ENCODE measurements at regions not wholly inside any gene's neighbourhood (a gene's known extent, or its start where the extent isn't known, plus 50 kb on each side); places are given as distances from the start of the nearest gene placed in this dataset.

DNA sequence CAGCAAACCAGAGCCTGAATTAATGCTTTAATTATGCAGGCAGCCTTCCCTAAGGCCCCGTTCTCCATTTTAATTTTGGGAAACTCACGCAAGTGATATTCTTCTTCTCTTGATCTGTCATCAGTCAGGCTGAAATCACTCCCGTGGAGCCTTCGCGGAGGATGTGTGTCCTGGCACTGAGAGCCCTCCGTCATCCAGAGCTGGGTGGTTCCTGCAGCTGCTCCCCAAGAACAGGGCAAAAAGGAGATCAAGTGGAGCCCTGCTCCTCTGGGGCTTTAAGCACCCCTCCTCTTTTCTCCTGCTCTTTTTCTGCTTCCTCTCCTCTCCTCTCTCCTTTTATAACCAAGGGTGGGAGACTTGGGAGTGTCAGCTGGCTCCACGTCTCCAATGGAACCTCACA is 133.2 kb upstream of the CACNA1E start:
- intact Hi-C loops (cut with DNase I; ENCODE audit: low total_unique reads), result no loop called here

DNA sequence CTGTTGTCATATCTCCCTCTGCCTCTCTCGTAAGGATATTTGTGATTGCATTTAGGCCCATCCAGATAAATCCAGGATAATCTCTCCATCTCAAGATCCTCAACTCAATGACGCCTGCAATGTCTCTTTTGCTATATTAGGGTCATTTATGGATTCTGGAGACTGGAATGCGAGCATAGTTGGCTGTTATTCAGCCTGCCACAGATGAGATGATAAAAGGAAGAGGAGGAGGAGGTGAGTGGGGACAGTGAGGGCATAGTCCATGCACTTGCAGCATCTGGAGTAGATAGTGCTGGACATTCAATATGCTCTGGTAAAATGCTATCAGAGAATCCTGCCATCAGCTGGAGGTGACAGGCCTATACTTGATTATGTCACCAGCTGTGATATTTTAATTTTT is 131.6 kb upstream of the CACNA1E start:
- TF ChIP-seq, protein P1, sequence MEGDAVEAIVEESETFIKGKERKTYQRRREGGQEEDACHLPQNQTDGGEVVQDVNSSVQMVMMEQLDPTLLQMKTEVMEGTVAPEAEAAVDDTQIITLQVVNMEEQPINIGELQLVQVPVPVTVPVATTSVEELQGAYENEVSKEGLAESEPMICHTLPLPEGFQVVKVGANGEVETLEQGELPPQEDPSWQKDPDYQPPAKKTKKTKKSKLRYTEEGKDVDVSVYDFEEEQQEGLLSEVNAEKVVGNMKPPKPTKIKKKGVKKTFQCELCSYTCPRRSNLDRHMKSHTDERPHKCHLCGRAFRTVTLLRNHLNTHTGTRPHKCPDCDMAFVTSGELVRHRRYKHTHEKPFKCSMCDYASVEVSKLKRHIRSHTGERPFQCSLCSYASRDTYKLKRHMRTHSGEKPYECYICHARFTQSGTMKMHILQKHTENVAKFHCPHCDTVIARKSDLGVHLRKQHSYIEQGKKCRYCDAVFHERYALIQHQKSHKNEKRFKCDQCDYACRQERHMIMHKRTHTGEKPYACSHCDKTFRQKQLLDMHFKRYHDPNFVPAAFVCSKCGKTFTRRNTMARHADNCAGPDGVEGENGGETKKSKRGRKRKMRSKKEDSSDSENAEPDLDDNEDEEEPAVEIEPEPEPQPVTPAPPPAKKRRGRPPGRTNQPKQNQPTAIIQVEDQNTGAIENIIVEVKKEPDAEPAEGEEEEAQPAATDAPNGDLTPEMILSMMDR (IDR thresholded peaks at IDR 0.05), result no peak
- TF ChIP-seq POLR2A (IDR thresholded peaks at IDR 0.05), result no peak
- no peak overlapping the region for H3K27ac ChIP-seq
- no peaks in the 10 kb centered on the region for H3K36me3 ChIP-seq
- no peak for DNase-seq
- H3K4me1 ChIP-seq, result no peaks in the 10 kb centered on the region
- no peak overlapping the region for H3K4me3 ChIP-seq
- H3K9me3 ChIP-seq, result no peaks in the 10 kb centered on the region
- no peaks in the 10 kb centered on the region for H3K27me3 ChIP-seq
- intact Hi-C loops (cut with DNase I; ENCODE audit: low total_unique reads), result no loop called here

More for the DNA sequence above, 133.2 kb upstream of the CACNA1E start:
- H3K36me3 ChIP-seq, result no peaks in the 10 kb centered on the region
- no peaks in the 10 kb centered on the region for H3K9me3 ChIP-seq
- TF ChIP-seq, protein P1 (IDR thresholded peaks at IDR 0.05), result no peak
- TF ChIP-seq POLR2A (IDR thresholded peaks at IDR 0.05), result no peak
- no peaks in the 10 kb centered on the region for H3K27me3 ChIP-seq
- no peak overlapping the region for H3K27ac ChIP-seq
- DNase-seq, result no peak
- no peaks in the 10 kb centered on the region for H3K4me1 ChIP-seq
- no peak overlapping the region for H3K4me3 ChIP-seq

DNA sequence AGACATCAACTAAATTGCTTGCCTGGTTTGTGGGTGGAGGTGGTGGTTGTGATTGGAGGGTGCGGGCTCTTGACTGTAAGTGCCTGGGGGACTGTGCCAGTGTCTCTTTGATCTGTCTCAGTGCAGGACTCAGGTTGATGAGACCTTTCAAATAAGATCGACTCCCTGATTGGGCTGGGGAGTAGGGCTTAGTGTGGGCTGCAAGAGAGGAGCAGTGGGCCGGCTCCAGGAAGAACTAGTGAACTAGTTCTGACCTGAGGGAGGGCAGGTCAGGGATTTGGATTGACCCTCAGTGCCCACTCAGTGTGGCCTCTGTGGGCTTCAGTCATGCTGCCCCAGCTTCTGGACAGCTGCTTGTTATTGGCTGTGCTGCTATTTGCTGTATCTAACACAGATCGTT is 130.6 kb upstream of the CACNA1E start:
- intact Hi-C loops (cut with DNase I; ENCODE audit: low total_unique reads), result no loop called here
- no peak overlapping the region for H3K4me3 ChIP-seq
- no peak overlapping the region for H3K27ac ChIP-seq
- H3K36me3 ChIP-seq, result no peaks in the 10 kb centered on the region
- no peaks in the 10 kb centered on the region for H3K27me3 ChIP-seq
- TF ChIP-seq POLR2A (IDR thresholded peaks at IDR 0.05), result no peak
- TF ChIP-seq, protein P1 (IDR thresholded peaks at IDR 0.05), result no peak
- DNase-seq, result no peak
- no peaks in the 10 kb centered on the region for H3K9me3 ChIP-seq
- no peaks in the 10 kb centered on the region for H3K4me1 ChIP-seq

DNA sequence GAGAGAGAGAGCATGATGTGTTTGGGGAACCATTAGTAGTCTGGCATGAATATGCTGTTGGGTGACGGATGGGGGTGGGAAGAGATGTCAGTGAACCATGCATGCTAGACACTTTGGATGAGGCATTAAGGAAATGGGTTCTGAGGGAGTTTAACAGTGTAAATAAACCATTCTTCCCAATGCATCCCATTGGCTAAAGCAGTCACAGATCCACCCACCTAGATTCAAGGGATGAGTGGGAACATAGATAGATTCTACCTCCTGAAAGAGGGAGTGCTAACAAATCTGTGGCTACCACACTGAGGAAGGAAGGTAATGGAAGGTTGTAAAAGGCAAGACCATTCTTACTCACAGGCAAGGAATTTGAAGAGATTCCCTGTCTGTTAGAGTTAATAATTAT is 129.8 kb upstream of the CACNA1E start:
- H3K9me3 ChIP-seq, result no peaks in the 10 kb centered on the region
- intact Hi-C loops (cut with DNase I; ENCODE audit: low total_unique reads), result no loop called here
- TF ChIP-seq, protein P1 (IDR thresholded peaks at IDR 0.05), result no peak
- no peak for TF ChIP-seq POLR2A (IDR thresholded peaks at IDR 0.05)

DNA sequence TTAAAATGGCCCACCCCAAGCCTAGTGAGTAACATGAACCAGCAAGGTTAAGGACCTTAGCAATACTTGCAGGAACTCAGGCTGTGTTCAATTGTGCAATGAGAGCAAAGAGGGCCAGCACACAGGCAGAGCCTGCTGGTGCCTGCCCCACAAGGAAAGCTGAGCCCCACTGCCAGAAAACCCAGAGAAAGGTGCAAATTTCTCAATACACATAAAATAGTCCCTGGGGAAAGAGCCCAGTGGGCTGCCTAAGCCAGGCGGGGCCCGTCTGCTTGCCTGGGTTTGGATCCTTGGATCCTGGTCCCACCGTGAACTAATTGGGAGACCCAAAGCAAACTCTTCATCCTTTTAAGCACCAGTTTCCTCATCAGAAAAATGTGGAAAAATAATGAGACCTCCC is 128.5 kb upstream of the CACNA1E start:
- H3K9me3 ChIP-seq, result no peaks in the 10 kb centered on the region
- no peaks in the 10 kb centered on the region for H3K27me3 ChIP-seq
- no peaks in the 10 kb centered on the region for H3K36me3 ChIP-seq
- no peak overlapping the region for H3K27ac ChIP-seq
- TF ChIP-seq, protein P1 (IDR thresholded peaks at IDR 0.05), result no peak
- TF ChIP-seq POLR2A (IDR thresholded peaks at IDR 0.05), result no peak
- no peak for DNase-seq
- intact Hi-C loops (cut with DNase I; ENCODE audit: low total_unique reads), result no loop called here
- H3K4me3 ChIP-seq, result no peak overlapping the region
- no peaks in the 10 kb centered on the region for H3K4me1 ChIP-seq

More for the DNA sequence above, 129.8 kb upstream of the CACNA1E start:
- DNase-seq, result no peak
- Histone ChIP-seq H3K27ac (no peak overlapping the region), H3K4me3 (no peak overlapping the region), H3K4me1 (no peaks in the 10 kb centered on the region), H3K27me3 (no peaks in the 10 kb centered on the region), H3K36me3 (no peaks in the 10 kb centered on the region)
